RPMI8226 (cell line): ENCODE measurements at regions not wholly inside any gene's neighbourhood (a gene's known extent, or its start where the extent isn't known, plus 50 kb on each side); places are given as distances from the start of the nearest gene placed in this dataset.
"Not testable (repeated sequence)": the region's sequence is repeated elsewhere in the genome, so short reads cannot be mapped to it uniquely, and the experiment has no call there.

ENCODE experiments used
- DNase-seq: peaks from one replicate; pipeline ENCODE4 v3.0.0-alpha.2; 2015

- DNase-seq = no peak
These were observed 272.5 kb upstream of the SULF2 start for GRCh38 chr20:48057739-48058138.

DNA sequence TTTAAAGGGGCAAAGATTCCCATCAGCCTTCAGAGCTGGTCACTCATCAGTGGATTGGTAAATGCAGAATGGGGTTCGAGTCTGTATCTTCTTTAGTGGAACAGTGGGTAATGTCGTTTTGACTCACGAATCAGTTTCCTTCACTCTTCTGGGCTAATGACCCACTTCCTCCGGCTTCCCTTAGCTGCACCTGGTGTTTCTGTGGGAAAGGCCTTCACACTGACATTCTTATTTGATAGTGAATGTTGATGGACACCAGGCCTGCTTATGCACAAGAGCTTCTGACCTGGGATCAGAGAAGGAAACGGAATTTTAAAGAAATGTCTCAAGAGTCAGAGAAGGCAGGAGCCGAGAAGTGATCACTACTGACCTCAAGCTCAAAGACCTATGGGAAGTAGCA is 272.0 kb upstream of the SULF2 start:
- no peak for DNase-seq

DNA sequence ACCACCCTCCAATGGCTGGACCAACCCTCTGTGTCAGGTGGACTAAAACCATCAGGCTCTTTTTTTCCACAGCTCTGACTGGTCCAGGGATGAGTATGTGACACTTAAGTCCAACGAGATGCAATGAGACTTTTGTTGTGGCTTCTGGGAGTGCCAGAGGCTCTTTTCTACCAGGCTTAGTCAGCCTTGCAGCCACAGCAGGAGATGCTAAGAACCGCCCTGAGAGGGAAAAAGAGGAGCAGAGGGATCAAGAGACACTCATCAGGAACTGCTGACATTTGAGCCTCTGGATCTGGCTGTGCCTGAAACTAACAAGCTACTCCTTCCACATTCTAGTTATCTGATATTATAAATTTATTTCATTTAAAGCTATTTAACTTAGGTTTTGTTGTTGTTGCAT is 270.9 kb upstream of the SULF2 start:
- no peak for DNase-seq

GRCh38 chr20:48054051-48054450 is 268.8 kb upstream of the SULF2 start:
- no peak for DNase-seq

GRCh38 chr20:48052475-48052835 is 267.2 kb upstream of the SULF2 start:
- DNase-seq = no peak

DNA sequence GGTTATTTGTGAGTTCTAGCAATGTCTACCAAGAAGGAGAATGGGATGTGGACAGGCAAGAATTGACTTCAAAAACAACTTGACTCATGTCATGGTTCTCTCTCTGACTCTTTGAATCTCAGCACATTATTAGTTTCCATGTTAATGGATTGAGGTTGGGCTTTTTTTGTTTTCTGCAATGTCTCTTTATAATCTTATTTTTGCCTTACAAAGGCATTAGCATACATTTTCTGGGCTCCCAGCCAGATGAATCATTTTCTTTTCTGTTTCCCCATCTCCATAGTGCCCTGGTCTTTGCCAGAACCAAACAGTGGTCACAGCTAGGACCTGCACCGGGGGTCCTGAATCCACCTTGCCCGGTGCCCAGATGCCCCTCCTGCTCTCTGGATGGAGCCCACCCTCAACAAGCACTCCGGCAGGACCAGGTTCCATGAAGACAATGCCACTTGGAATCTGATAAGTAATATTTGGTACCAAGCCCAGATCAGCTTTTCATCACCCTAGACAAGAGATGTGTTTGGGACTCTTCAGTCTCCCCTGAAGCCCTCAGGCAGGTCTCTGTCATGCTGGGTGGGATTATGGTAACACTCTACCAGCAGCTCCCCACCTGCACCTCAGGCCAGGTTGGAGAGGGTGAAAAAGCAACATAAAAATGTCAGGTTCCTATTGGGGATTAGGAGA is 266.7 kb upstream of the SULF2 start:
- DNase-seq = no peak

DNA sequence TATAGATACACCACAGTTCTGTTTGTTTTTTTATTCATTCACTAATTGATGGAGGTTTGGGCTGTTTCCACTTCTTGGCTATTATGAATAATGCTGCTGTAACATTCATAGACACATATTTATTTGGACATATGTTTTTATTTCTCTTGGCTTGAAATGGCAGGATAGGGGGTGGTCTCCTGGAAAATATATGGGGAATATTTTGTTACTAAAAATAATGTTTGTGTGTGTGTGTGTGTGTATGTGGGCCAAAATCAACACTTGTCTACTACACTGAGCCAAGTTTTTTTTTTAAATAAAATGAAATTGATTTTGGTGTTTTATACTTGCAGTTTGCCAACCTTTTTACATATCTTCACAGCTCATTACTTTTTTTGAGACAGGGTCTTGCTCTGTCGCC is 264.4 kb upstream of the SULF2 start:
- no peak for DNase-seq

DNA sequence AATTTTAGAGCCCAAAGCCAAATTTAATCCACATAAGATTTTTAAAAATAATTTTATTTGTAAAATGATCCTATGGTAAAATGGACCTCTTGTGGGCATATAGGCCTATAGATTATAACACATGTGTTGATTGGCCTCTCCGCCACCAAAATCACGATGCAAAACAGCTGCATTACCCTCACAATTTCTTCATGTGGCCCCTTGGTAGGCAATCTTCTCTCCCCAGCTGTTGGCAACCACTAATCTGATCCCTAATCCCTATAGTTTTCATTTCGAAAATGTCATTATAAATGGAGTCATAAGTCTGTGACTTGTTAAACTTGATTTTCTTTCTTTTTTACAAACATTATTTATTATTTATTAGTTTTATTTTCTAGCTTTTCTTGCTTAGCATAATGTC is 263.9 kb upstream of the SULF2 start:
- no peak for DNase-seq

GRCh38 chr20:48047447-48047846 is 262.2 kb upstream of the SULF2 start:
- DNase-seq = no peak

DNA sequence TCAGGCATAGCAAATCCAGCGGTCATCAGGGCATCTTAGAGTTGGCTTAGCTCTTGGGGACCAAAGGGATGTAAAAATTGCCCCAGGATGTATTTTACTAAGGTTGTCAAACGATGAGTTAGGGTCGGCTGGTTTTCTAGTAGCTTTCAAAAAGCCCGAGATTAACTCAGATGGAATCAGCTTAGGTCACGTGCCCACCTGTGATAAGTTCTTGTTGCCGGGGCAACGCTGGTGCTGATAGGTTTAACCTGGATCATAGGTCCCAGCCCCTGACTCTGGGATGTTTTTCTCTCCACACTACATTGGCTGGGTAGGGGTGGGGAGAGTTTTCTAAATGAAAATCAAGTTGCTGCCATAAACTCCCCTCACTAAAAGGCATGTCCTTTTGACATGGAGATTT is 257.3 kb upstream of the SULF2 start:
- DNase-seq = no peak

- no peak for DNase-seq
These were observed 255.9 kb upstream of the SULF2 start for GRCh38 chr20:48041078-48041780.

- DNase-seq = no peak
These were observed 255.2 kb upstream of the SULF2 start for GRCh38 chr20:48040491-48040890.

DNA sequence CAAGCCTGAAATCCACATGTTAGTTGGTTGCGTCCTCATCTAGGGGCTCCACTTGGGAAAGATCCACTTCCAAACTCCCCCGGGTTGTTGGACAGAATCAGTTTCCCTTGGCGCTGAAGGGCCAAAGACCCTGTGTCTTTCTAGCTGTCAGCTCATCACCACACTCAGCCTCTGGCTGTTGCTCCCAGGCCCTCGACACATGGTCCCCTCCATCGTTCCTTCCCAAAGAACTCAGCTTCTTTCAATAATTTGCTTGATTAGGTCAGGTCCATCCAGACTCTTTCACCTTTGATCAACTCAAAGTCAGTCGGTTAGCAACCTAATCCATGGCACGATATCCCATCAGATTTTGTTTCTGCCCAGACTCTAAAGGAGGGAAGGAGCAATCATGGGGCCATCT is 254.8 kb upstream of the SULF2 start:
- DNase-seq = no peak

- DNase-seq = no peak
These were observed 254.2 kb upstream of the SULF2 start for GRCh38 chr20:48039514-48039913.

GRCh38 chr20:48038713-48039112 is 253.4 kb upstream of the SULF2 start:
- no peak for DNase-seq

- DNase-seq = not testable (repeated sequence)
These were observed 252.5 kb upstream of the SULF2 start for GRCh38 chr20:48037798-48038197.

DNA sequence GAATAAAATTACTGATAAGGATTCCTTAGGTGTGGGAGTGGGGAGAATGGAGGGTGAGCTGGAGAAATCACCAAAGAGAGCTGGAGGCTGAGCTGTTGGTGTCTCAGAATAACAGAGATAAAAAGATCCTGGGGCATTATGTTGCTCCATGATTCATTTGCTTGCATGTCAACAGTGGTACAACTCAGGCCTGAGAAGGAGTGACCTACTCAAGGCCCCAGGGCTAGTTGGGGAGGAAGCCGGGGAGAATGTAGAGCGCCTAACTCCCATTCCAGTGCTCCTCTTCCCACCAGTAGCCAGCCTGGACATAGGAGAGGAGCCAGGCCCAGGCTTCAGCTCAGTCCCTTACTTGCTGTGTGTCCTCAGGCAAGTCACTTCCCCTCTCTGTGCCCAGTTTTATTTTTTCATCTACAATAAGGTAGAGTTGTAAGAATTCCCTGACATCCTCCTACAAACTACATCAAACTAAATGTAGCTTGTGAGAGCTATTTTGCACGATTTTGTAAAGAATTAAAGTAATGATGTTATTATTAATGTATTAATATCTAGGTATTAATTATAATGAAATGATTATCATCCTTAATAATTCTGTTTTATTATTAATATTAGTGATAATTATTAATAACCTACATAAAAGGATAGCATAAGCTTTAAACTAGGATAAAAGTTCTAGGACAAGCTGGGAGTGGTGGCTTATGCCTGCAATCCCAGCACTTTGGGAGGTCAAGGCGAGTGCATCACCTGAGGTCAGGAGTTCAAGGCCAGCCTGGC is 250.9 kb upstream of the SULF2 start:
- no peak for DNase-seq

- DNase-seq = no peak
These were observed 249.5 kb upstream of the SULF2 start for GRCh38 chr20:48034751-48035150.

GRCh38 chr20:48033005-48033404 is 247.7 kb upstream of the SULF2 start:
- DNase-seq = not testable (repeated sequence)

GRCh38 chr20:48031122-48031521 is 245.8 kb upstream of the SULF2 start:
- DNase-seq = no peak

DNA sequence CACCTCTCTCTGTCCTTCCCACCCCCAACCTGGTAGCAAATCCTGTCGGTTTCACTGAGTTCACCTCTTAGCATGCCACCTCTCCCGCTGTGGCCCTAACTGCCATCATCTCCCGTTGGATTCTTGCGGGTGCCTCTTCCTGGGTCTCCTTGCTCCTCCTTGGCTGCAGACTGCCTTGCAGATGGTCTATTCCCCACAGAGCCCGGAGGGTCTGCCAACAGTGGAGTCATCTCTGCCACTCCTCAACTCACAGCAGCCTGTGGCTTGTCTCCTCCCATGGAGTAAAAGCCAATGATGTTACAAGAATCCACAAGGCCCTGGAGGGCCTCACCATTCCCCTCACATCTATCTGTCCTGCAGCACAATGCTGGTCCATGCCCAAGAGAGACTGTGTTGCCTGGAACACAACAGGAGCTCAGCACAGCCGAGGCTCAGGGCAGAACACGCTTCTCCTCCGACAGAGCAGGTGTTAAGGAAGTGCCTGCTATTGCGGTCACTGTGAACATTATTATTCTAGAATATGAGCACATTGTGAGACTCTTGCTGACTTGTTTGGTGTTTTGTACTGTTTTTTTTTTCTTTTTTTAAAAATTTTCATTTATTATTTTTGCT is 241.8 kb upstream of the SULF2 start:
- DNase-seq = peak; percentile 54

DNA sequence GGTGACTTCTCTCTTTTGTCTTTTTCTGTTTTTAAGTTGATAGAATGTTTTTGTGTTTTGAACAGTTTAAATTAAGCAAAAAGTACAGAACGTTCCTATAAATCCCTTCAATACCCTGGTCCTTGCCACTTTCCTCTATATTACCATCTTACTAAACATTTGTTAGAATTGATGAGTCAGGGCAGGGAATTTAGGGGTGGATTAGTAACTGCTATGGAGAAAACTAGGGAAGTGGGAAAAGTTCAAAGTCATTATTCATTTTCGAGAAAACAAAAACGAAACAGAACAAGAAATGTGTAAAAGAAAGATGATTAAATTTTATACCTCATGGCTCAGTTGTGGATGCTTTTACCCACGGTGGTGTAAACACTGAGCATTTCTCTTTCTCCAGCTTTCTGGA is 240.4 kb upstream of the SULF2 start:
- DNase-seq = no peak

DNA sequence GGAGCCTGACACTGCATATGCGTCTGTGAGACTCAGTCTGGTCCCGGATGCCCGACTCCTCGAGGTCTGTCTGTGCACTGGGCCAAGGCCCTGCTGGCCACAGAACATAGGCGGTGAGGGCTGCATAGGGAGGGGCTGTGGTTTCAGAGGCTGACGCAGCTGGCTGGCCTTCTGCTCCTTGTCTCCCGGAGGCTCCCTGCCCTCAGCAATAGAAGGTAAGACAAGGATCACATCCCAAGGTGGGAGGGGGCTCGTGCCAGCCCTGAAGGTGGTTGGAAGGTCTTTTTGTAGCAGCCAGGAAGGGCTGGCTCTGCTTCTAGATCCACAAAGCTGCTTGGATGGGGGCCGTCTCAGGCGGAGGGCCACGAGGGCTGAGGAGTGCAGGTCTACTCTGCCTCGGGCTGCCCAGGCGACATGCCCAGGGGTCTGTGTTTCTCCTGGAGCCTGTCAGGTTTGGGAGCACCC is 239.8 kb upstream of the SULF2 start:
- DNase-seq = peak; percentile 71

- DNase-seq = no peak
These were observed 239.3 kb upstream of the SULF2 start for GRCh38 chr20:48024539-48024938.
